Transverse colon (tissue), 4 donors: ENCODE measurements at regions not wholly inside any gene's neighbourhood (a gene's known extent, or its start where the extent isn't known, plus 50 kb on each side); places are given as distances from the start of the nearest gene placed in this dataset.

ENCODE experiments used
- DNase-seq: peaks from one replicate; pipeline ENCODE4 v3.0.0-alpha.2; 2019
- H3K27ac ChIP-seq, 4 donors: fragments of 200-600 bp; sonication (generic); 2 replicates each; pipeline ENCODE4 v1.5.1; 2016 to 2018; ENCODE audit warnings: inconsistent platforms in 4 of 4
- H3K27me3 ChIP-seq: fragments of 200-600 bp; sonication (generic); 2 replicates; pipeline ENCODE4 v1.5.1; 2017; ENCODE audit warnings: inconsistent platforms
- H3K36me3 ChIP-seq, 4 donors: fragments of 200-600 bp; sonication (generic); 2 replicates each; pipeline ENCODE4 v1.5.1; 2017 to 2019; ENCODE audit warnings: inconsistent platforms in 4 of 4
- H3K4me1 ChIP-seq, 4 donors: fragments of 200-600 bp; sonication (generic); 2 replicates each; pipeline ENCODE4 v1.5.1; 2017 to 2020; ENCODE audit warnings: inconsistent platforms in 4 of 4
- H3K4me3 ChIP-seq, 4 donors: fragments of 200-600 bp; sonication (generic); 1 replicate in 1 of 4; 2 replicates in 3 of 4; pipeline versions ENCODE4 v1.5.1 to v1.6.1; 2017 to 2019; ENCODE audit warnings: inconsistent platforms in 4 of 4
- H3K9me3 ChIP-seq, 2 donors: fragments of 200-600 bp; sonication (generic); 2 replicates each; pipeline ENCODE4 v1.5.1; 2017 to 2019; ENCODE audit warnings: inconsistent platforms in 2 of 2
- CTCF ChIP-seq, 5 experiments: fragments of 200-600 bp in 3 of 5; fragments of 450-650 bp in 2 of 5; sonication (generic) in 3 of 5; IDR thresholded peaks; 1 replicate in 2 of 5; 2 replicates in 3 of 5; pipeline ENCODE4 v1.5.1; 2016 to 2017; ENCODE audit warnings: antibody characterized with exemption in 5 of 5, inconsistent platforms in 3 of 5, mild to moderate bottlenecking in 2 of 5, moderate library complexity in 1 of 5
- EP300 ChIP-seq: sonication (generic); formaldehyde crosslinking; IDR thresholded peaks from one replicate; pipeline ENCODE4 v1.6.1; 2017; ENCODE audit warnings: antibody characterized with exemption, low read depth
- POLR2A ChIP-seq: fragments of 450-650 bp; IDR thresholded peaks from one replicate; pipeline ENCODE4 v1.6.1; 2016; ENCODE audit warnings: antibody characterized with exemption, mild to moderate bottlenecking, moderate library complexity
- POLR2AphosphoS5 ChIP-seq, 3 donors: sonication (generic); formaldehyde crosslinking; IDR thresholded peaks; one replicate each; pipeline ENCODE4 v1.6.1; 2016; ENCODE audit warnings: antibody characterized with exemption in 3 of 3
- WGBS, 2 donors: methylation state at CpG; one replicate each; pipeline ENCODE4 v1.1.5; 2018; ENCODE audit warnings: low coverage in 1 of 2; 5-methylcytosine and 5-hydroxymethylcytosine counted together
- in situ Hi-C, 4 donors: fragments of 200-750 bp; cut with MboI; loops; one replicate each; pipeline versions ENCODE4 v1.15.0 to v1.15.1; 2017; ENCODE audit warnings: low sequenced_read_pairs in 3 of 4, low pct_ligation_motif_present in 1 of 4, low pct_unique_long_range_greater_than_20kb in 1 of 4
- intact Hi-C: fragments of 100-400 bp; cut with DNase I; formaldehyde crosslinking; loops from one replicate; pipeline ENCODE4 v1.15.1; 2023; ENCODE audit warnings: low total_unique reads

GRCh38 chr5:35488791-35489190 lies 128.9 kb upstream of the SPEF2 start:
- Histone ChIP-seq H3K36me3 (no peaks in the 10 kb centered on the region), H3K9me3 (no peaks in the 10 kb centered on the region), H3K27me3 (no peaks in the 10 kb centered on the region), H3K4me1 (peaks cover 0 to 1% (median 0%) of the 10 kb centered on the region in 4 donors), H3K4me3 (no peak overlapping the region), H3K27ac (no peak overlapping the region)
- intact Hi-C loops (no loop called here), in situ Hi-C loops (no loop called here)
- TF ChIP-seq EP300 (no peak), POLR2AphosphoS5 (IDR thresholded peaks at IDR 0.05) (no peak), CTCF (IDR thresholded peaks at IDR 0.05) (no peak), POLR2A (no peak)
- WGBS, 2 donors = 67 to 72% methylated on average over 2 to 3 of the region's 3 CpGs
- DNase-seq = no peak

- no peaks in the 10 kb centered on the region for H3K36me3 ChIP-seq
- H3K27me3 ChIP-seq = no peaks in the 10 kb centered on the region
- peaks cover 0 to 7% (median 0%) of the 10 kb centered on the region in 4 donors for H3K4me1 ChIP-seq
- no peak for DNase-seq
- no peaks in the 10 kb centered on the region for H3K9me3 ChIP-seq
- in situ Hi-C loops = no loop called here
- intact Hi-C loops = no loop called here
- TF ChIP-seq POLR2A (no peak), POLR2AphosphoS5 (IDR thresholded peaks at IDR 0.05) (no peak), CTCF (IDR thresholded peaks at IDR 0.05) (no peak), EP300 (no peak)
- no peak overlapping the region for H3K27ac ChIP-seq
- no peak overlapping the region for H3K4me3 ChIP-seq
- 18 to 36% methylated on average over 1 of the region's 1 CpG for WGBS, 2 donors
Observed at GRCh38 chr5:35488055-35488454, 129.6 kb upstream of the SPEF2 start.

- Histone ChIP-seq H3K9me3 (no peaks in the 10 kb centered on the region), H3K27me3 (no peaks in the 10 kb centered on the region), H3K4me1 (peaks cover 0 to 12% (median 0%) of the 10 kb centered on the region in 4 donors), H3K4me3 (no peak overlapping the region), H3K36me3 (no peaks in the 10 kb centered on the region), H3K27ac (no peak overlapping the region)
- no peak for TF ChIP-seq POLR2AphosphoS5 (IDR thresholded peaks at IDR 0.05)
- intact Hi-C loops (no loop called here), in situ Hi-C loops (no loop called here)
- DNase-seq = no peak
- WGBS, 2 donors = 52 to 57% methylated on average over 5 of the region's 5 CpGs
Observed at GRCh38 chr5:35487233-35488025, 130.2 kb upstream of the SPEF2 start.

GRCh38 chr5:35485487-35485886 lies 132.2 kb upstream of the SPEF2 start:
- H3K27me3 ChIP-seq = no peaks in the 10 kb centered on the region
- DNase-seq = no peak
- H3K36me3 ChIP-seq = no peaks in the 10 kb centered on the region
- peaks cover 0 to 12% (median 0%) of the 10 kb centered on the region in 4 donors for H3K4me1 ChIP-seq
- no peak overlapping the region for H3K27ac ChIP-seq
- H3K9me3 ChIP-seq = no peaks in the 10 kb centered on the region
- intact Hi-C loops = no loop called here
- in situ Hi-C loops = no loop called here
- TF ChIP-seq POLR2AphosphoS5 (IDR thresholded peaks at IDR 0.05) = no peak
- TF ChIP-seq CTCF (IDR thresholded peaks at IDR 0.05) = no peak
- TF ChIP-seq EP300 = no peak
- no peak for TF ChIP-seq POLR2A
- no peak overlapping the region for H3K4me3 ChIP-seq

- in situ Hi-C loops = no loop called here
- H3K36me3 ChIP-seq = no peaks in the 10 kb centered on the region
- H3K4me3 ChIP-seq = no peak overlapping the region
- intact Hi-C loops = no loop called here
- no peak for DNase-seq
- no peak overlapping the region for H3K27ac ChIP-seq
- H3K4me1 ChIP-seq = peaks cover 0 to 15% (median 1%) of the 10 kb centered on the region in 4 donors
- TF ChIP-seq POLR2A (no peak), CTCF (IDR thresholded peaks at IDR 0.05) (no peak), POLR2AphosphoS5 (IDR thresholded peaks at IDR 0.05) (no peak), EP300 (no peak)
- no peaks in the 10 kb centered on the region for H3K27me3 ChIP-seq
- H3K9me3 ChIP-seq = no peaks in the 10 kb centered on the region
Observed at GRCh38 chr5:35484241-35484640, 133.4 kb upstream of the SPEF2 start.
